Natural killer cell (primary cell): ENCODE measurements at regions not wholly inside any gene's neighbourhood (a gene's known extent, or its start where the extent isn't known, plus 50 kb on each side); places are given as distances from the start of the nearest gene placed in this dataset.
"Not testable (repeated sequence)": the region's sequence is repeated elsewhere in the genome, so short reads cannot be mapped to it uniquely, and the experiment has no call there.

Source experiments
- ATAC-seq, 3 donors: fragments of 150-1000 bp in 2 of 3; fragments of 200-7000 bp in 1 of 3; cut with Tn5 transposase; 1 replicate in 1 of 3; 2 replicates in 2 of 3; pipeline ENCODE4 v1.10.0; 2021; ENCODE audit warnings: mild to moderate bottlenecking in 2 of 3, moderate library complexity in 2 of 3
- DNase-seq, 2 donors: peaks; one replicate each; pipeline versions ENCODE4 v3.0.0 to v3.0.0-alpha.2; 2013 to 2021; ENCODE audit warnings: mixed read lengths in 1 of 2
- H3K27ac ChIP-seq: one replicate; pipeline ENCODE4 v1.5.1; 2013; ENCODE audit warnings: mild to moderate bottlenecking, low read length
- H3K27me3 ChIP-seq: one replicate; pipeline ENCODE4 v1.6.1; 2013; ENCODE audit warnings: low read length; ENCODE audit not compliant: control insufficient read depth, insufficient read depth
- H3K36me3 ChIP-seq: one replicate; pipeline ENCODE4 v1.6.1; 2013; ENCODE audit warnings: low read length; ENCODE audit not compliant: control insufficient read depth, insufficient read depth
- H3K4me1 ChIP-seq: one replicate; pipeline ENCODE4 v1.6.1; 2013; ENCODE audit warnings: low read length; ENCODE audit not compliant: control insufficient read depth, insufficient read depth
- H3K4me3 ChIP-seq: one replicate; pipeline ENCODE4 v1.5.1; 2013; ENCODE audit warnings: low read length
- H3K9me3 ChIP-seq: one replicate; pipeline ENCODE4 v1.6.1; 2013; ENCODE audit warnings: low read length; ENCODE audit not compliant: control insufficient read depth, insufficient read depth
- H3K27ac Mint-ChIP-seq, 2 donors: one replicate each; pipeline ENCODE4 v1.8.0; 2022; ENCODE audit warnings: mild to moderate bottlenecking in 2 of 2, mixed read lengths in 2 of 2, moderate library complexity in 1 of 2
- H3K27me3 Mint-ChIP-seq, 2 donors: one replicate each; pipeline ENCODE4 v1.8.0; 2022; ENCODE audit warnings: low read depth in 2 of 2, mixed read lengths in 2 of 2
- H3K36me3 Mint-ChIP-seq: one replicate; pipeline ENCODE4 v1.8.0; 2022; ENCODE audit warnings: mixed read lengths
- H3K4me1 Mint-ChIP-seq, 2 donors: one replicate each; pipeline ENCODE4 v1.8.0; 2022; ENCODE audit warnings: mixed read lengths in 2 of 2
- H3K4me3 Mint-ChIP-seq: one replicate; pipeline ENCODE4 v1.8.0; 2022; ENCODE audit warnings: mild to moderate bottlenecking, moderate library complexity, mixed read lengths
- H3K9me3 Mint-ChIP-seq, 2 donors: one replicate each; pipeline ENCODE4 v1.8.0; 2022; ENCODE audit warnings: mixed read lengths in 2 of 2
- WGBS: methylation state at CpG from one replicate; pipeline ENCODE4 v1.1.7; 2013; ENCODE audit warnings: missing lambda C conversion rate; ENCODE audit not compliant: insufficient coverage; 5-methylcytosine and 5-hydroxymethylcytosine counted together
- intact Hi-C: fragments of 100-400 bp; cut with micrococcal nuclease; formaldehyde crosslinking; loops from one replicate; pipeline ENCODE4 v1.14.2; 2022
- TF ChIP-seq, protein P1 (sequence below): fragments of 200-600 bp; IDR thresholded peaks from one replicate; pipeline ENCODE4 v1.8.0; 2022; ENCODE audit warnings: antibody characterized with exemption

DNA sequence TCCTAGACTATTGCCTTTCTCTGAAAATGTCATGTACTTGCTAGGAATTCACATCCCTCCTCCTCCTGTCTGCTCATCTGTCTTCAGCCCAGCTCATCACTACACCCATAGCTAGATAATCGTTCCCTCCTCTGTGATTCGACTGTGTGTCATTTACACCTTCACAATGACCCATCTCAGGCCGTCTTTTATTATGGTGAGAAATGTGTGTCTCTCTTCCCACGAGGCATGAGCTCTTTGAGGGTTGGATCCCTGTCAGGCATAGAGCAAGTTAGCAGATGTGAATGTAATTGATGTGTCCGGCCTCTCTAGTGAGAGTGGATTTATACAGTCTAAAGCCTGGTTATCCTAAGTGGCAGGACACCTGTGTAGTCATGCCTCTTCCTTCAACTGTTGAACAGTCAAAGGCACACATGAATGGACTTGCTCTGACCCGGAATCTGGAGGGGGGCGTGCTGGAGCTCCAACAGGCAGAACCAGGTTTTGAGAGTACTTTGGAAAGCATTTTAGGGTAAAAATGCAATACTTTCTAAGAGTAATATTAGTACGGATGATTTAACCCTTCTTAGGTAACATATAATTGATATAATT, 182.1 kb downstream of the UTRN start:
- Histone ChIP-seq H3K4me3 (no peak overlapping the region), H3K36me3 (peaks cover 83% of the 10 kb centered on the region), H3K27me3 (no peaks in the 10 kb centered on the region), H3K4me1 (no peaks in the 10 kb centered on the region), H3K9me3 (no peaks in the 10 kb centered on the region), H3K27ac (no peak overlapping the region)
- WGBS: 96% methylated on average over 7 of the region's 8 CpGs
- Mint-ChIP-seq H3K9me3 (no peaks in the 10 kb centered on the region), H3K27ac (peak overlapping the region; percentile 75 to 85), H3K4me1 (peaks cover 35 to 43% of the 10 kb centered on the region in 2 donors), H3K4me3 (no peak overlapping the region), H3K36me3 (peaks cover 41% of the 10 kb centered on the region), H3K27me3 (no peaks in the 10 kb centered on the region)
- DNase-seq (no peak), ATAC-seq (no peak)
- intact Hi-C loops: no loop called here
- TF ChIP-seq, protein P1, sequence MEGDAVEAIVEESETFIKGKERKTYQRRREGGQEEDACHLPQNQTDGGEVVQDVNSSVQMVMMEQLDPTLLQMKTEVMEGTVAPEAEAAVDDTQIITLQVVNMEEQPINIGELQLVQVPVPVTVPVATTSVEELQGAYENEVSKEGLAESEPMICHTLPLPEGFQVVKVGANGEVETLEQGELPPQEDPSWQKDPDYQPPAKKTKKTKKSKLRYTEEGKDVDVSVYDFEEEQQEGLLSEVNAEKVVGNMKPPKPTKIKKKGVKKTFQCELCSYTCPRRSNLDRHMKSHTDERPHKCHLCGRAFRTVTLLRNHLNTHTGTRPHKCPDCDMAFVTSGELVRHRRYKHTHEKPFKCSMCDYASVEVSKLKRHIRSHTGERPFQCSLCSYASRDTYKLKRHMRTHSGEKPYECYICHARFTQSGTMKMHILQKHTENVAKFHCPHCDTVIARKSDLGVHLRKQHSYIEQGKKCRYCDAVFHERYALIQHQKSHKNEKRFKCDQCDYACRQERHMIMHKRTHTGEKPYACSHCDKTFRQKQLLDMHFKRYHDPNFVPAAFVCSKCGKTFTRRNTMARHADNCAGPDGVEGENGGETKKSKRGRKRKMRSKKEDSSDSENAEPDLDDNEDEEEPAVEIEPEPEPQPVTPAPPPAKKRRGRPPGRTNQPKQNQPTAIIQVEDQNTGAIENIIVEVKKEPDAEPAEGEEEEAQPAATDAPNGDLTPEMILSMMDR: no peak

DNA sequence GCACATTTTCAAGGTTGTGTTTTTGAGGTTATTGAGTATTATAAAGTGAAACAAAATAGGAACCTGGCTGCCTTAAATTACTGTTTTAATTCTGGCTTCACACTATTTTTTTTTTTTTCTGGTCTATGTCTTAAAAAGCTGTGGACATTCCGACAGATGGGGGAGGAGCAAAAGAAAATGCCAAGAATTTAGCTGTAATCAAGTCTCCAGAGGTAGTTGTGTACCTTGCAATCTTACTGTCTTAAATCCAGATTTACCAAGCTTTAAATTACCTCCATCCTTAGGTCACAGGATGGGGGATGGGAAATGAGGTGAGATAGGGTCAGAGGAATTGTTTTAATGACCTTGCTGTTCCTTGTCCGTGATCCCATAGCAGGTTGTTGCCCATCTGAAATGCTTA, 182.8 kb downstream of the UTRN start:
- H3K27me3 ChIP-seq: no peaks in the 10 kb centered on the region
- Mint-ChIP-seq H3K27ac (peak overlapping the region; percentile 75 to 85), H3K4me3 (no peak overlapping the region), H3K27me3 (no peaks in the 10 kb centered on the region), H3K9me3 (no peaks in the 10 kb centered on the region), H3K4me1 (peaks cover 34 to 42% of the 10 kb centered on the region in 2 donors), H3K36me3 (peaks cover 41% of the 10 kb centered on the region)
- TF ChIP-seq, protein P1: no peak
- no peak for DNase-seq
- no peak for ATAC-seq
- peaks cover 82% of the 10 kb centered on the region for H3K36me3 ChIP-seq
- H3K27ac ChIP-seq: no peak overlapping the region
- no peaks in the 10 kb centered on the region for H3K4me1 ChIP-seq
- 90% methylated on average over 1 of the region's 2 CpGs for WGBS
- H3K4me3 ChIP-seq: no peak overlapping the region
- no peaks in the 10 kb centered on the region for H3K9me3 ChIP-seq
- intact Hi-C loops: no loop called here

DNA sequence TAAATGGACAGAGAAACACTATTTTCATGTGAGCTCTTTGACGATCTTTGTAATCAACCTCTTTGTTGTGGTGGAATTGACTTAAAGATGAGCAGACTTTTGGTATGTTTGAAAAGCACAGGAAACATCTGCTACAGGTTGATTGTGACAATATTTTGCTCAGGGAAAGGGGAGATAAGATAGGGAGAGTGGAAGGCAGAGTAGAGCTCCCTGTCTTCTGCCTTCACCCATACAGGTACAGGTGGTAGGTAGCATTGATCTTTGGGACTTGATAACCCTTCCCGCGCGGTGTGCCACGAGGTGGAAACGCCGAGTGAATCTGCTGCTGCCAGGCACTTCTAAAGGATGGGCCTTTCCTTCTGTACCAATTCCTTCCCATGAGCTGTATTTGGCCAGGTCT, 183.6 kb downstream of the UTRN start:
- no peak overlapping the region for H3K4me3 ChIP-seq
- Mint-ChIP-seq H3K36me3 (peaks cover 42% of the 10 kb centered on the region), H3K9me3 (no peaks in the 10 kb centered on the region), H3K27me3 (no peaks in the 10 kb centered on the region), H3K27ac (peak overlapping the region; percentile 75 to 85), H3K4me3 (no peak overlapping the region), H3K4me1 (peaks cover 31 to 37% of the 10 kb centered on the region in 2 donors)
- TF ChIP-seq, protein P1: no peak
- H3K27ac ChIP-seq: no peak overlapping the region
- whole genome bisulfite sequencing: 63% methylated on average over 7 of the region's 7 CpGs
- peak in 1 of 2 donors; percentile 30 for DNase-seq
- no peaks in the 10 kb centered on the region for H3K9me3 ChIP-seq
- intact Hi-C loops: no loop called here
- H3K4me1 ChIP-seq: no peaks in the 10 kb centered on the region
- H3K27me3 ChIP-seq: no peaks in the 10 kb centered on the region
- peaks cover 82% of the 10 kb centered on the region for H3K36me3 ChIP-seq
- no peak for ATAC-seq

DNA sequence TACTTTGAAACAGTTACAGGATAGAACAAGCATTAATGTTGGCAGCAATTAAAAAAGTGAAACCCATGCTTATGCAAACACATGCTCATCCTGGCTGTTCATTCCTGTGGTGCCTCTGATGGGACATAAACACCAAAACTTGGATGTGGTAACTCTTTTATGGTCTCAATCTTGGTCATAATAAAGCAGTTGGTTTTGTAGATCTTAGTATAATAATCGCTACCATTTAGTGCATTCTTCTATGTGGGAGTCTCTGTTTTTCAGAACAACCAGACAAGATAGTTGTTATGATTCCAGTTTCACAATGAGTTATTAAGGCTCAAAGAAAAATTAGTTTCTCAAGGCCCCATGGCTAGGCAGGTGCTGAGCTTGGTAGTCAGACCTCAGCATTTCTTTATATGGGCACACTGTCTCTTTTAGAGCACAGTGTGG, 184.0 kb downstream of the UTRN start:
- H3K4me1 ChIP-seq: no peaks in the 10 kb centered on the region
- ATAC-seq: no peak
- no peaks in the 10 kb centered on the region for H3K27me3 ChIP-seq
- no peak for DNase-seq
- H3K36me3 ChIP-seq: peaks cover 83% of the 10 kb centered on the region
- no peak overlapping the region for H3K27ac ChIP-seq
- Mint-ChIP-seq H3K36me3 (peaks cover 43% of the 10 kb centered on the region), H3K4me3 (no peak overlapping the region), H3K27me3 (no peaks in the 10 kb centered on the region), H3K9me3 (no peaks in the 10 kb centered on the region), H3K27ac (peak overlapping the region; percentile 75 to 85), H3K4me1 (peaks cover 32 to 37% of the 10 kb centered on the region in 2 donors)
- intact Hi-C loops: no loop called here
- 71% methylated on average over 1 of the region's 1 CpG for WGBS
- TF ChIP-seq, protein P1: no peak
- no peaks in the 10 kb centered on the region for H3K9me3 ChIP-seq
- H3K4me3 ChIP-seq: no peak overlapping the region

DNA sequence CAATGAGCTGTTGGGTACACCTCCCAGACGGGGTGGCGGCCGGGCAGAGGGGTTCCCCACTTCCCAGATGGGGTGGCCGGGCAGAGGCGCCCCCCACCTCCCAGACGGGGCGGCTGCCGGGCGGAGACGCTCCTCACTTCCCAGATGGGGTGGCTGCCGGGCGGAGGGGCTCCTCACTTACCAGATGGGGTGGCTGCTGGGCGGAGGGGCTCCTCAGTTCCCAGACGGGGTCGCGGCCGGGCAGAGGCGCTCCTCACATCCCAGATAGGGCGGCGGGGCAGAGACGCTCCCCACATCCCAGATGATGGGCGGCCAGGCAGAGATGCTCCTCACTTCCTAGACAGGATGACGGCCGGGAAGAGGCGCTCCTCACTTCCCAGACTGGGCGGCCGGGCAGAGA, 185.1 kb downstream of the UTRN start:
- H3K4me1 ChIP-seq, H3K4me3 ChIP-seq, H3K9me3 ChIP-seq, H3K9me3 Mint-ChIP-seq, intact Hi-C loops, ATAC-seq, H3K27me3 Mint-ChIP-seq, DNase-seq, H3K27me3 ChIP-seq, H3K27ac ChIP-seq, H3K4me3 Mint-ChIP-seq: not testable (repeated sequence)
- peaks cover 83% of the 10 kb centered on the region for H3K36me3 ChIP-seq
- peak overlapping the region in 1 of 2 donors; percentile 85 for H3K27ac Mint-ChIP-seq
- peaks cover 40 to 41% of the 10 kb centered on the region in 2 donors for H3K4me1 Mint-ChIP-seq
- 97% methylated on average over 27 of the region's 27 CpGs for WGBS
- peaks cover 54% of the 10 kb centered on the region for H3K36me3 Mint-ChIP-seq
